ENCODE measurements at regions not wholly inside any gene's neighbourhood (a gene's known extent, or its start where the extent isn't known, plus 50 kb on each side); places are given as distances from the start of the nearest gene placed in this dataset.

DNA sequence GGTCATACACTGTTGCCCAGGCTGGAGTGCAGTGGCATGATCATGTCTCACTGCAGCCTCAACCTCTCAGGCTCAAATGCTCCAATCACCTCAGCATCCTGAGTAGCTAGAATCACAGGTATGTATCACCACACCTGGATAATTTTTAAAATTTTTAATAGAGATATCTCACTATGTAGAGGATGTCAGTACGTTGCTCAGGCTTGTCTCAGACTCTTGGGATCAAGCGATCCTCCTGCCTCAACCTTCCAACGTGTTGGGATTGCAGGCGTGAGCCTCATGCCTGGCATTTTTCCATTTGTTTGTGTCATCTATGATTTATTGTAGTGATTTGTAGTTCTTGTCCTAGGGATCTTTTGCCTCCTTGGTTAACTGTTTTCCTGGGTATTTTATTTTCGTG, 985.2 kb upstream of the B3GALT2 start (continued):
- TF ChIP-seq, protein P1, sequence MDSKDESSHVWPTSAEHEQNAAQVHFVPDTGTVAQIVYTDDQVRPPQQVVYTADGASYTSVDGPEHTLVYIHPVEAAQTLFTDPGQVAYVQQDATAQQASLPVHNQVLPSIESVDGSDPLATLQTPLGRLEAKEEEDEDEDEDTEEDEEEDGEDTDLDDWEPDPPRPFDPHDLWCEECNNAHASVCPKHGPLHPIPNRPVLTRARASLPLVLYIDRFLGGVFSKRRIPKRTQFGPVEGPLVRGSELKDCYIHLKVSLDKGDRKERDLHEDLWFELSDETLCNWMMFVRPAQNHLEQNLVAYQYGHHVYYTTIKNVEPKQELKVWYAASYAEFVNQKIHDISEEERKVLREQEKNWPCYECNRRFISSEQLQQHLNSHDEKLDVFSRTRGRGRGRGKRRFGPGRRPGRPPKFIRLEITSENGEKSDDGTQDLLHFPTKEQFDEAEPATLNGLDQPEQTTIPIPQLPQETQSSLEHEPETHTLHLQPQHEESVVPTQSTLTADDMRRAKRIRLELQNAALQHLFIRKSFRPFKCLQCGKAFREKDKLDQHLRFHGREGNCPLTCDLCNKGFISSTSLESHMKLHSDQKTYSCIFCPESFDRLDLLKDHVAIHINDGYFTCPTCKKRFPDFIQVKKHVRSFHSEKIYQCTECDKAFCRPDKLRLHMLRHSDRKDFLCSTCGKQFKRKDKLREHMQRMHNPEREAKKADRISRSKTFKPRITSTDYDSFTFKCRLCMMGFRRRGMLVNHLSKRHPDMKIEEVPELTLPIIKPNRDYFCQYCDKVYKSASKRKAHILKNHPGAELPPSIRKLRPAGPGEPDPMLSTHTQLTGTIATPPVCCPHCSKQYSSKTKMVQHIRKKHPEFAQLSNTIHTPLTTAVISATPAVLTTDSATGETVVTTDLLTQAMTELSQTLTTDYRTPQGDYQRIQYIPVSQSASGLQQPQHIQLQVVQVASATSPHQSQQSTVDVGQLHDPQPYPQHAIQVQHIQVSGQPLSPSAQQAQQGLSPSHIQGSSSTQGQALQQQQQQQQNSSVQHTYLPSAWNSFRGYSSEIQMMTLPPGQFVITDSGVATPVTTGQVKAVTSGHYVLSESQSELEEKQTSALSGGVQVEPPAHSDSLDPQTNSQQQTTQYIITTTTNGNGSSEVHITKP (IDR thresholded peaks at IDR 0.05; ENCODE audit: partially characterized antibody): no peak
- TF ChIP-seq KAT2B (IDR thresholded peaks at IDR 0.05; ENCODE audit: low read depth, low read length): no peak

DNA sequence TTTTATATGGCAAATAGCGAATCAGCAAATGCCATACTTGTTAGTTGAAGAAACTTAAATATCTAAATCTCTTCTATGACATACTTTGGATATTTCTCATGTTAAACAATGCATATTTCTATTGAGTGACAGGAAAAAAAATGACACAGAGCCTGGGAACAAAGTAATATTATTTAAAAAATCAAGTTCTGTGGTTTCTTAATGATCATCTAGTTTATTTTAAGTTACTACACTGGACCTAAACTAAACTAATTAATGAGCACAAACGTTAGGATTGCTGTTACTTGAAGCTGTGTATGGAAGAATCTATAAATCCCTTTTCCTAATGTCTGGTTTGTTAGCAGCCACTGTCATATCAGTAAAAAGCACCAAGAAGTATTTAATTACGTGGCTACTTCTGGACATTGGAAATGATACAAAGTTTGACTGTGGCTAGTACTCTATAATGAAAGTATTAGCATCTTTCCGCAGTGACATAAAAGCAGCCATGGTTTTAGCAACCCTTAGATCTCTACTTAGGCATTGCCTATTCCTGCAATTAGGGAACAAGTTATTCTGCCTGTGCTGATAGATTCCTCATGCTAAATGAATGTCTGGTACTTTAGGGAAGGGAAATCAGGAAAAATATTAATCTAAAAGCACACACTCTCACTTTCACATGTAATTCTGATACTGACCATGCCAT, 981.7 kb upstream of the B3GALT2 start:
- Histone ChIP-seq H3K4me2 (ENCODE audit: insufficient read depth, low read length) (no peak overlapping the region), H4K20me1 (replicated peaks; ENCODE audit: control insufficient read depth, insufficient read depth, low read length) (no peaks in the 10 kb centered on the region), H3K4me3 (no peak overlapping the region), H3K79me2 (ENCODE audit: control insufficient read depth, insufficient read depth, low read length) (no peaks in the 10 kb centered on the region), H3K27me3 (ENCODE audit: control insufficient read depth in 2 of 2, insufficient read depth in 2 of 2, low read length in 2 of 2) (no peaks in the 10 kb centered on the region), H3K9ac (ENCODE audit: insufficient read depth in 1 of 2, low read depth in 2 of 2, low read length in 2 of 2) (no peak overlapping the region), H3K36me3 (ENCODE audit: control insufficient read depth, insufficient read depth, low read length) (no peaks in the 10 kb centered on the region), H3K4me1 (replicated peaks in 1 of 2; ENCODE audit: control insufficient read depth in 2 of 2, insufficient read depth in 2 of 2, low read length in 2 of 2) (no peaks in the 10 kb centered on the region), H2AFZ (ENCODE audit: low read depth, low read length) (no peak overlapping the region), H3K27ac (ENCODE audit: extremely low read depth, low read depth, low read length) (no peak overlapping the region), H3K9me3 (replicated peaks; ENCODE audit: control insufficient read depth, insufficient read depth, low read depth, low read length) (no peaks in the 10 kb centered on the region), H3K9me1 (ENCODE audit: control insufficient read depth, insufficient read depth, low read length) (no peaks in the 10 kb centered on the region)
- no peak for ATAC-seq
- no peak for FAIRE-seq
- ChIA-PET POLR2A (no interaction called here), CTCF (ENCODE audit: low intra/inter-chr PET ratio) (no interaction called here)
- WGBS (ENCODE audit: insufficient coverage, low coverage, missing lambda C conversion rate): 2% methylated on average over 4 of the region's 4 CpGs
- intact Hi-C loops (cut with micrococcal nuclease): no loop called here
- no peak for DNase-seq (ENCODE audit: extremely low read depth in 1 of 4, low spot score in 3 of 4)
- BruUV-seq (replicated peaks): no TSS peak
- in situ Hi-C loops (cut with MboI): no loop called here
- no peak for TF ChIP-seq TEAD2 (tag; IDR thresholded peaks at IDR 0.05)
- TF ChIP-seq, protein P2, sequence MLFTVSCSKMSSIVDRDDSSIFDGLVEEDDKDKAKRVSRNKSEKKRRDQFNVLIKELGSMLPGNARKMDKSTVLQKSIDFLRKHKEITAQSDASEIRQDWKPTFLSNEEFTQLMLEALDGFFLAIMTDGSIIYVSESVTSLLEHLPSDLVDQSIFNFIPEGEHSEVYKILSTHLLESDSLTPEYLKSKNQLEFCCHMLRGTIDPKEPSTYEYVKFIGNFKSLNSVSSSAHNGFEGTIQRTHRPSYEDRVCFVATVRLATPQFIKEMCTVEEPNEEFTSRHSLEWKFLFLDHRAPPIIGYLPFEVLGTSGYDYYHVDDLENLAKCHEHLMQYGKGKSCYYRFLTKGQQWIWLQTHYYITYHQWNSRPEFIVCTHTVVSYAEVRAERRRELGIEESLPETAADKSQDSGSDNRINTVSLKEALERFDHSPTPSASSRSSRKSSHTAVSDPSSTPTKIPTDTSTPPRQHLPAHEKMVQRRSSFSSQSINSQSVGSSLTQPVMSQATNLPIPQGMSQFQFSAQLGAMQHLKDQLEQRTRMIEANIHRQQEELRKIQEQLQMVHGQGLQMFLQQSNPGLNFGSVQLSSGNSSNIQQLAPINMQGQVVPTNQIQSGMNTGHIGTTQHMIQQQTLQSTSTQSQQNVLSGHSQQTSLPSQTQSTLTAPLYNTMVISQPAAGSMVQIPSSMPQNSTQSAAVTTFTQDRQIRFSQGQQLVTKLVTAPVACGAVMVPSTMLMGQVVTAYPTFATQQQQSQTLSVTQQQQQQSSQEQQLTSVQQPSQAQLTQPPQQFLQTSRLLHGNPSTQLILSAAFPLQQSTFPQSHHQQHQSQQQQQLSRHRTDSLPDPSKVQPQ (CRISPR knock-in tag; IDR thresholded peaks at IDR 0.05; ENCODE audit: borderline replicate concordance): no peak
- TF ChIP-seq NR4A1 (CRISPR knock-in tag; IDR thresholded peaks at IDR 0.05): no peak
- TF ChIP-seq NR4A1 (tag; IDR thresholded peaks at IDR 0.05): no peak
- TF ChIP-seq ZNF551 (CRISPR knock-in tag; IDR thresholded peaks at IDR 0.05): no peak
- TF ChIP-seq RB1 (IDR thresholded peaks at IDR 0.05; ENCODE audit: low read depth): no peak
- no peak for TF ChIP-seq PTBP1 (IDR thresholded peaks at IDR 0.05; ENCODE audit: low read depth, low read length)
- TF ChIP-seq BRD9 (IDR thresholded peaks at IDR 0.05; ENCODE audit: low read depth, partially characterized antibody): no peak
- TF ChIP-seq ZNF764 (CRISPR knock-in tag; IDR thresholded peaks at IDR 0.05; ENCODE audit: low read depth): no peak
- TF ChIP-seq NR2C1 (IDR thresholded peaks at IDR 0.05): no peak
- TF ChIP-seq NR2C1 (tag; IDR thresholded peaks at IDR 0.05): no peak
- TF ChIP-seq, protein P3, sequence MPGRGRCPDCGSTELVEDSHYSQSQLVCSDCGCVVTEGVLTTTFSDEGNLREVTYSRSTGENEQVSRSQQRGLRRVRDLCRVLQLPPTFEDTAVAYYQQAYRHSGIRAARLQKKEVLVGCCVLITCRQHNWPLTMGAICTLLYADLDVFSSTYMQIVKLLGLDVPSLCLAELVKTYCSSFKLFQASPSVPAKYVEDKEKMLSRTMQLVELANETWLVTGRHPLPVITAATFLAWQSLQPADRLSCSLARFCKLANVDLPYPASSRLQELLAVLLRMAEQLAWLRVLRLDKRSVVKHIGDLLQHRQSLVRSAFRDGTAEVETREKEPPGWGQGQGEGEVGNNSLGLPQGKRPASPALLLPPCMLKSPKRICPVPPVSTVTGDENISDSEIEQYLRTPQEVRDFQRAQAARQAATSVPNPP (IDR thresholded peaks at IDR 0.05; ENCODE audit: borderline replicate concordance, insufficient read depth, insufficient read length): no peak

All from K562 (cell line).